IMR-90 (cell line): ENCODE measurements at regions not wholly inside any gene's neighbourhood (a gene's known extent, or its start where the extent isn't known, plus 50 kb on each side); places are given as distances from the start of the nearest gene placed in this dataset.

Experiments
- ATAC-seq: fragments of 200-7000 bp; cut with Tn5 transposase; 2 replicates; pipeline ENCODE4 v1.9.1; 2020; ENCODE audit warnings: low read depth, mild to moderate bottlenecking, moderate library complexity
- BruUV-seq: library from RNA; stranded (reverse); fragments of 400-500 nt; replicated peaks from 2 replicates; lab custom pipeline; 2021; lab: Mats Ljungman, UMichigan
- CTCF ChIA-PET: fragments of 300-600 bp; formaldehyde crosslinking; extraction: SDS; loops from one replicate; lab custom pipeline; 2021; ENCODE audit warnings: antibody characterized with exemption; lab: Yijun Ruan, JAX
- POLR2A ChIA-PET: fragments of 300-600 bp; sonication (Branson Sonifier 250); formaldehyde crosslinking; loops from one replicate; lab custom pipeline; 2022; ENCODE audit warnings: antibody characterized with exemption; ENCODE audit not compliant: unreplicated experiment; lab: Charles Lee
- DNase-seq: peaks from one replicate; pipeline ENCODE4 v3.0.0; 2013
- H2AFZ ChIP-seq: replicated peaks from 2 replicates; pipeline ENCODE3; 2013; ENCODE audit warnings: low read length, mild to moderate bottlenecking; ENCODE audit not compliant: poor library complexity
- H2AK5ac ChIP-seq: 2 replicates; pipeline ENCODE4 v1.6.1; 2013; ENCODE audit warnings: low read depth, low read length, inconsistent platforms
- H2AK9ac ChIP-seq: replicated peaks from 2 replicates; pipeline ENCODE3; 2013; ENCODE audit warnings: mild to moderate bottlenecking, low read depth, low read length, moderate library complexity; ENCODE audit not compliant: poor library complexity
- H2BK120ac ChIP-seq: 2 replicates; pipeline ENCODE4 v1.6.1; 2013; ENCODE audit warnings: low read depth, low read length, inconsistent platforms
- H2BK15ac ChIP-seq: 3 replicates; pipeline ENCODE4 v1.6.1; 2013; ENCODE audit warnings: low read depth, low read length, inconsistent platforms
- H2BK20ac ChIP-seq: 2 replicates; pipeline ENCODE4 v1.6.1; 2013; ENCODE audit warnings: low read depth, mild to moderate bottlenecking, inconsistent platforms, low read length, moderate library complexity
- H2BK5ac ChIP-seq: 2 replicates; pipeline ENCODE4 v1.6.1; 2013; ENCODE audit warnings: mild to moderate bottlenecking, low read depth, low read length, inconsistent platforms; ENCODE audit not compliant: poor library complexity, severe bottlenecking
- H3K14ac ChIP-seq: replicated peaks from 2 replicates; pipeline ENCODE4 v1.6.1; 2013; ENCODE audit warnings: low read depth, low read length, inconsistent platforms
- H3K18ac ChIP-seq: 2 replicates; pipeline ENCODE4 v1.6.1; 2013; ENCODE audit warnings: low read depth, low read length, control low read depth
- H3K23ac ChIP-seq: 2 replicates; pipeline ENCODE4 v1.6.1; 2013; ENCODE audit warnings: low read depth, low read length, inconsistent platforms
- H3K27ac ChIP-seq: 2 replicates; pipeline ENCODE4 v1.5.1; 2013; ENCODE audit warnings: mild to moderate bottlenecking, control low read depth, low read length; ENCODE audit not compliant: insufficient read depth
- H3K27me3 ChIP-seq: 2 replicates; pipeline ENCODE4 v1.6.1; 2013; ENCODE audit warnings: low read length; ENCODE audit not compliant: control insufficient read depth, insufficient read depth
- H3K36me3 ChIP-seq: 2 replicates; pipeline ENCODE4 v1.6.1; 2013; ENCODE audit warnings: low read length, mixed read lengths; ENCODE audit not compliant: control insufficient read depth, insufficient read depth
- H3K4ac ChIP-seq: 2 replicates; pipeline ENCODE4 v1.6.1; 2013; ENCODE audit warnings: low read depth, low read length, inconsistent platforms
- H3K4me1 ChIP-seq: 2 replicates; pipeline ENCODE4 v1.6.1; 2013; ENCODE audit warnings: low read length, mixed read lengths; ENCODE audit not compliant: control insufficient read depth, insufficient read depth
- H3K4me2 ChIP-seq: 2 replicates; pipeline ENCODE4 v1.6.1; 2013; ENCODE audit warnings: low read depth, mild to moderate bottlenecking, control low read depth, low read length, moderate library complexity
- H3K4me3 ChIP-seq: 2 replicates; pipeline ENCODE4 v1.5.1; 2013; ENCODE audit warnings: low read depth, mild to moderate bottlenecking, control low read depth, low read length, moderate library complexity; ENCODE audit not compliant: insufficient read depth
- H3K56ac ChIP-seq: 2 replicates; pipeline ENCODE4 v1.6.1; 2013; ENCODE audit warnings: low read length, inconsistent platforms; ENCODE audit not compliant: insufficient read depth; ENCODE audit errors: extremely low read depth
- H3K79me1 ChIP-seq, 2 experiments: 2 replicates each; pipeline ENCODE4 v1.6.1; 2013; ENCODE audit warnings: low read length in 2 of 2, inconsistent platforms in 1 of 2, low read depth in 1 of 2
- H3K9ac ChIP-seq: 2 replicates; pipeline ENCODE4 v1.6.1; 2013; ENCODE audit warnings: low read depth, low read length, control low read depth
- H3K9me1 ChIP-seq: 2 replicates; pipeline ENCODE4 v1.6.1; 2013; ENCODE audit warnings: low read length, inconsistent platforms; ENCODE audit not compliant: insufficient read depth
- H3K9me3 ChIP-seq: 2 replicates; pipeline ENCODE4 v1.6.1; 2013; ENCODE audit warnings: low read length; ENCODE audit not compliant: control insufficient read depth, insufficient read depth
- H4K20me1 ChIP-seq: 2 replicates; pipeline ENCODE4 v1.6.1; 2013; ENCODE audit warnings: low read length, inconsistent platforms; ENCODE audit not compliant: insufficient read depth
- H4K5ac ChIP-seq: 2 replicates; pipeline ENCODE4 v1.6.1; 2013; ENCODE audit warnings: mild to moderate bottlenecking, low read depth, low read length, control low read depth
- H4K8ac ChIP-seq, 2 experiments: 2 replicates each; pipeline ENCODE4 v1.6.1; 2013; ENCODE audit warnings: low read depth in 2 of 2, low read length in 2 of 2, control low read depth in 1 of 2, inconsistent platforms in 1 of 2
- H4K91ac ChIP-seq: 2 replicates; pipeline ENCODE4 v1.6.1; 2013; ENCODE audit warnings: low read depth, low read length, inconsistent platforms; ENCODE audit not compliant: insufficient read depth
- MAFK ChIP-seq: IDR thresholded peaks from 2 replicates; pipeline ENCODE4 v1.6.1; 2012; ENCODE audit warnings: low read depth, low read length, improper control_type of control experiment
- POLR2A ChIP-seq: IDR thresholded peaks from 2 replicates; pipeline ENCODE4 v1.6.1; 2012; ENCODE audit warnings: mild to moderate bottlenecking, low read depth, low read length
- WGBS, 2 experiments: methylation state at CpG; one replicate each; pipeline versions ENCODE4 v1.1.5 to v1.1.7; 2013; ENCODE audit warnings: missing lambda C conversion rate in 2 of 2; ENCODE audit not compliant: insufficient read length in 1 of 2; ENCODE audit errors: extremely low coverage in 2 of 2; 5-methylcytosine and 5-hydroxymethylcytosine counted together
- dilution Hi-C: fragments of 300-500 bp; cut with HindIII; formaldehyde crosslinking; loops from one replicate; pipeline ENCODE4 v1.14.3; 2018; ENCODE audit warnings: low sequenced_read_pairs; ENCODE audit not compliant: unreplicated experiment
- in situ Hi-C: fragments of 300-500 bp; cut with MboI; formaldehyde crosslinking; loops from 3 replicates; pipeline ENCODE4 v1.14.3; 2019; ENCODE audit warnings: low sequenced_read_pairs, inconsistent platforms, mixed read lengths
- intact Hi-C: fragments of 100-400 bp; cut with micrococcal nuclease; formaldehyde crosslinking; loops from 2 replicates; pipeline ENCODE4 v1.10.0; 2022

DNA sequence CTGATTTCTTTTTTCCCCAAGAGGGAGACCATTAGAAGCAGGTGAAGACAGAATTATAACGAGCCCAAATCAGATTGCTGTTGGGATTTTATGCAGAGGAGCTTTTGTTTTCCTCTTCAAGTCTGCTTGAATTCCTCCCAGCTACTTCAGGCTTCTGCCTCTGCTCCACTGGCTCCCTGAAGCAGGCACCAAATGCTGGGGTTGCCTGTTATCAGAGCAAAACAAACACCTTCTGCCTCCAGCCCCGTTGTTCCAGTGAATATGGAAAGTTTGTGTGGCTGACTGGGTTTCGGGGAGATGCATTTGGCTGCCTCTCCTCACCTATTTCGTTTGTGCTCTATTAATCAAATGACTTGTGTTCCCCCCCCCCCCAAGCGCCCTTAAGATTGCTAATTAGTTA is 209.2 kb downstream of the URB2 start:
- CTCF ChIA-PET: no interaction called here
- no peak overlapping the region for H3K14ac ChIP-seq
- H2BK20ac ChIP-seq: no peak overlapping the region
- no CpG with 5 or more reads among the region's 5 CpGs for WGBS, 2 experiments
- no peaks in the 10 kb centered on the region for H3K79me1 ChIP-seq
- no peak overlapping the region for H2BK15ac ChIP-seq
- H2BK120ac ChIP-seq: no peak overlapping the region
- H3K4me3 ChIP-seq: no peak overlapping the region
- no peaks in the 10 kb centered on the region for H3K36me3 ChIP-seq
- no peak for TF ChIP-seq MAFK
- TF ChIP-seq POLR2A: no peak
- DNase-seq (no peak), ATAC-seq (no peak)
- H3K4me1 ChIP-seq: no peaks in the 10 kb centered on the region
- H3K9me1 ChIP-seq: no peaks in the 10 kb centered on the region
- in situ Hi-C loops (no loop called here), intact Hi-C loops (no loop called here), dilution Hi-C loops (no loop called here)
- H3K9me3 ChIP-seq: no peaks in the 10 kb centered on the region
- H3K4ac ChIP-seq: no peak overlapping the region
- H2AK5ac ChIP-seq: no peak overlapping the region
- no peak overlapping the region for H3K23ac ChIP-seq
- no peak overlapping the region for H3K56ac ChIP-seq
- H2AFZ ChIP-seq: no peak overlapping the region
- no TSS peak for BruUV-seq
- H4K8ac ChIP-seq: no peak overlapping the region
- H4K5ac ChIP-seq: no peak overlapping the region
- no peak overlapping the region for H3K18ac ChIP-seq
- H4K20me1 ChIP-seq: no peaks in the 10 kb centered on the region
- H3K9ac ChIP-seq: no peak overlapping the region
- no peak overlapping the region for H3K4me2 ChIP-seq
- H4K91ac ChIP-seq: no peak overlapping the region
- no peak overlapping the region for H2AK9ac ChIP-seq
- H3K27me3 ChIP-seq: no peaks in the 10 kb centered on the region
- POLR2A ChIA-PET: no interaction called here
- H3K27ac ChIP-seq: no peak overlapping the region
- H2BK5ac ChIP-seq: no peak overlapping the region
